HG03520 (cell line): ENCODE measurements at regions not wholly inside any gene's neighbourhood (a gene's known extent, or its start where the extent isn't known, plus 50 kb on each side); places are given as distances from the start of the nearest gene placed in this dataset.
"Not testable (repeated sequence)": the region's sequence is repeated elsewhere in the genome, so short reads cannot be mapped to it uniquely, and the experiment has no call there.

Experiments used
- ATAC-seq: cut with Tn5 transposase; IDR thresholded peaks from one replicate; pipeline ENCODE4 v1.9.1; 2021; ENCODE audit warnings: mild to moderate bottlenecking, moderate library complexity; ENCODE audit not compliant: unreplicated experiment

DNA sequence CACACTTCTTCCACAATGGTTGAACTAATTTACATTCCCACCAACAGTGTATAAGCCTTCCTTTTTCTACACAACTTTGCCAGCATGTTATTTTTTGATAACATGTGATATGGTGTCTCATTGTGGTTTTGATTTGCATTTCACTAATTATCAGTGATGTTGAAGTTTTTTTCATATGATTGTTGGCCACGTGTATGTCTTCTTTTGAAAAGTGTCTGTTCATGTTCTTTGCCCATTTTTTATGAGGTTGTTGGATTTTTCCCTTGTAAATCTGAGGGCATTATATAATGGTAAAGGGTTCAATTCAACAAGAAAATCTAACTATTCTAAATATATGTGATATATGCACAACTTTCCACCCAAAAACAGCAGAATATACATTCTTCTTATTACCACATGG lies 153.4 kb upstream of the POGK start:
- not testable (repeated sequence) for ATAC-seq

DNA sequence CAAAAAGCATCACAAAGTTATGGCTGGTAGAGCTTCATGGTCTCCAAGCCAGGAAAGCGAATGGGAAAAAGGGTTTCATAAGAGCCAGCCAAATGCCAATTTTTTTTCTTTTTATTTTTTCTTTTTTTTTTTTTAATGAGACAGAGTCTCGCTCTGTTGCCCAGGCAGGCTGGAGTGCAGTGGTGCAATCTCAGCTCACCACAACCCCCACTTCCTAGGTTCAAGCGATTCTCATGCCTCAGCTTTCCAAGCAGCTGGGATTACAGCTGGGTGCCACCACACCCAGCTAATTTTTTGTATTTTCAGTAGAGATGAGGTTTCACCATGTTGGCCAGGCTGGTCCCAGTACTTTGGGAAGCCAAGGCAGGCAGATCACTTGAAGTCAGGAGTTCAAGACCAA lies 148.7 kb upstream of the POGK start:
- ATAC-seq: not testable (repeated sequence)

DNA sequence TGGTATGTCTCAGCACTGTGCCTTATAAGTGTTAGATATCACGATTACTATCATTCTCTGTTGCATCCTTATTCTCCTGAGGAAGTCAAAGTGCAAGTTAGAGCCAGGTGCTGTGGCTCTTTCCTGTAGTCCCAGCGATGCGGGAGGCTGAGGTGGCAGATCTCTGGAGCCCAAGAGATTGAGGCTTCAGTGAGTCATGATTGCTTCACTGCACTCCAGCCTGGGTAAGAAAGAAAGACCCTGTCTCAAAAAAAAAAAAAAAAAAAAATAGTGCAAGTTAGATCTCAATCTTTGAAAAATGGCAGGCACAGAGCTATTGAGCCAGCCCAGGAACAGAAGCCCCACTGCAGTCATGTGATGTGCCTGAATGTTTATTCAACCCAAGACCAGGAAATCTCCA lies 147.8 kb upstream of the POGK start:
- no peak for ATAC-seq

DNA sequence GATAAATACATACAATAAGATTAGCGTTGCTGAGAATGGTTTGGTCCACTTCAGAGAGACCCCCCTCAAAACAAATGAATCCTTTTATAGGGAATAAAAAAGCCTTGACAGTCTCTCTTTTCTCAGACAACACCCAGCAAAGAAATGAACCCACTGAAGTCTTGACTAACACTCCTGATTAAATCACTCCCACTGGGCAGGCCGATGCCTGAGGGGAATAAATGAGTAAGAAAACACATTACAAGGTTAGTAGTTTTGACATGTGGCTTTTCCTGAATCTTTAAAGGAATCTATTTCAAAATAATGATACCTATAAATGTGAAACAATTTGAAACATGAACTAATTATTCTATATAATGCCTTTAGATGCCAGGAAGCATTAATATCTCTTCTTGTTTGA lies 146.9 kb upstream of the POGK start:
- ATAC-seq: no peak

DNA sequence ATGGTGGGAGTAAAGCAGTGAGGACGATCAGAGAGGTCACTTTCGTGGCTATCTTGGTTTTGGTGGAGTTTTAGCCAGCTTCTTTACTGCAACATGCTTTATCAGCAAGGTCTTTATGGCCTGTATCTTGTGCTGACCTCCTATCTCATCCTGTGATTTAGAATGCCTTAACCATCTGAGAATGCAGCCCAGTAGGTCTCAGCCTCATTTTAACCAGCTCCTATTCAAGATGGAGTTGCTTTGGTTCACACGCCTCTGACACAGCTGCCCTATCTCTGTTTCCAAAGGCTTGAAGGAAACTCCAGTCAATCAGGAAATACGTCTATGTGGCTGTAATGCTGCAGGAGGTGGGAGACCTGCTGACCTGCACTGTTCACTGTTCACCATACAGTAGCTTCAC lies 146.1 kb upstream of the POGK start:
- ATAC-seq: no peak

DNA sequence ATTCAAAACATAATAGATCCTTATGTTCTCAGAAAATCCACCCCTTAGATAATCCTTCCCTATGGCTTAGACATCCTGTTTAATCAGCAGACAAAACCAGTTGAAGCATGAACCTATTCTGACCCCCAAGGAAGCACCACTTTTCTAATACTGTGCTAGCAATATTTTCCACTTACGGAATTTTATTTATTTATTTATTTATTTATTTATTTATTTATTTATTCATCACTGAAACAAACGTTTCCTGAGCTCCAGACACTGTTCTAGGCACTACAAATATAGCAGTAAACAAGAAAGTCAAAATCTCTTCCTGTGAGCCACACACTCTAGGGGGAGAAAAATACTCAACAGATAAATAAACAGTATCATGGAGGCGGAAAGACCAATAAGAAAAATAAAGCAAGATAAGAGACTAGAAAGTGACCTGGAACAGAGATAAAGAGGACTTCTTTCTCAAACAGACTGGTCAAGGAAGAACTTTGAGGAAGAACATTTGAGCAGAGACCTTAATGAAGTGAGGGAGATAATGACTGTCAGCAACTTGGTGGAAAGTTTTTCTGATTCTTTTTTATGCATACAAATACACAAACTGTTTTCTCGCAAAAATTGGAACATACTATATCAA lies 145.5 kb upstream of the POGK start:
- ATAC-seq: no peak

DNA sequence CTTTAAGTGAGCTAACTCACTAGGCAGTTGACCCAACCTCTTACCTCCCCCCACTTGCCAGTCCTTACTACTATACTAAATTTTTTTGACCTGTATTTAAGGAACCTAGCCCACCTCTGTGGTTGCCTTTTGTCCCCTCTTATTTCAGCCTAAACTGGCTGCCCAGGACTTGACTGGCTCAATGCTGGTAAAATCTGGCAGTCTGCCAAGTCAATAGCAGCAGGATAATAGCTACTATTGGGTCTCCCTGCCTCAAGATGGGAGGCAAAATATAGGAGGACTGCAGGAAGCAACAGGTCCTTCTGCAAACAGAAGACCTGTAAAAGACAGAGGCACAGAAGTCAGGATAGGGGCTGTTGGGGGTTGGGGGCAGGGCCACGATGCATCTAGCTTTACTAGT lies 144.2 kb upstream of the POGK start:
- ATAC-seq: no peak

DNA sequence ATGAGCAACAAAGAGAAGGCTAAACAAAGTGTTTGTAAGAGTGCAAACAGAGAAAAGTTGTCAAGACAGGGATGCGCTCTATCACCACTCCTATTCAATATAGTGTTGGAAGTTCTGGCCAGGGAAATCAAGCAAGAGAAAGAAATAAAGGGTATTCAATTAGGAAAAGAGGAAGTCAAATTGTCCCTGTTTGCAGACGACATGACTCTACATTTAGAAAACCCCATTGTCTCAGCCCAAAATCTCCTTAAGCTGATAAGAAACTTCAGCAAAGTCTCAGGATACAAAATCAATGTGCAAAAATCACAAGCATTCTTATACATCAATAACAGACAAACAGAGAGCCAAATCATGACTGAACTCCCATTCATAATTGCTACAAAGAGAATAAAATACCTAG lies 143.4 kb upstream of the POGK start:
- ATAC-seq: not testable (repeated sequence)

DNA sequence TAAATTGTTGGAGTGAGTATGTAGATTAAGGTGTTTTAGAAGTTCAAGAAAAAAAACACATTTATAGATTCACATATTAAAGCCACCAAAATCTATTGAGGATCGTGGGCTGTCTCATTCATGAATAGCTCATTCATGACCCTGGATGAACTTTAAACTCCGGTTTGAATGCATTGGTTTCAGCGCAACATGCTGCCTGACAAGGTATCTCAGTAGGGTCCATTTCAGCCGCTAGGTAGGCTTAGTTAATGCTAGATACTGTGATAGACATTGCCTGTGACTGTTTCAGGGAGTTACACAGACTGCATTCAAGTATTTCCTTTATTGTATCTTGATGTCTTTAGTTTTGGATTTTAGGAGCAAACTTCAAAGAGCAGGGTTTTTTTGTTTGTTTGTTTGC lies 140.5 kb upstream of the POGK start:
- no peak for ATAC-seq

DNA sequence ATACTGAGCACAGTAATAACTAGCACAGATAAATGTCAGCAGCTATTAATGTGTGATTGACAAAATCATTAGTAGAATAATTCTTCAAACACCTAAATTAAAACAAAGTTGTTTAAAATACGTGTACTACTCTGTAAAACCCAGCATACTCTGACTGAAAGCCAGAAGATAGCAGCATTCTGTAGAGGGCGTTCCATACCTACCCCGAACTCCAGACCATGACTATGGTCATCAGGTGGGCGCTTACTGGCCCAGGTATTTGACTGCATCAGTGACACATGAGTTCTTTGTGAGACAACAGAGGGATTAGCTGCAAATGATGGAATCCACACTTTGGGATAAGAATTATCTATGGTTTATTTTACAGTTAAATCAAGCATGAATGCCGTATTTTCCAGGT lies 139.7 kb upstream of the POGK start:
- ATAC-seq: no peak

DNA sequence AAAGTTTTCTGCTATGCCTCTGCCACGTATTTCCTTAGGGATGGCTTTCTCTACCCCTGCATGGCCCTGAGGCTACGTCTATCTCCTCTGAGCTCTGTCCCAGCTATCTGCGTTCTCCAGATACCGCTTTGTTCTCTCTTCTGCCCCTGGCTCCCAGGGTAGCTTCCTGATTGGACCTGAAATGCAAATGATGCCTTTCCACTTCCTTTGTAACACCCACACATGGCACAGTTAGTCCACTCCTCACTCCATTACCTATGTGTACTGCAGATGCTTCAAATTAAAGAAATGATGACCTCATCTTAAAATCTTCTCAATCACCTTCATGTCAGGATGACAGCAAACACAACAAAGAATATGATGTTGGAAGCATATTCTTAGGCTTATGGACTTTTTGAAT lies 138.6 kb upstream of the POGK start:
- no peak for ATAC-seq

DNA sequence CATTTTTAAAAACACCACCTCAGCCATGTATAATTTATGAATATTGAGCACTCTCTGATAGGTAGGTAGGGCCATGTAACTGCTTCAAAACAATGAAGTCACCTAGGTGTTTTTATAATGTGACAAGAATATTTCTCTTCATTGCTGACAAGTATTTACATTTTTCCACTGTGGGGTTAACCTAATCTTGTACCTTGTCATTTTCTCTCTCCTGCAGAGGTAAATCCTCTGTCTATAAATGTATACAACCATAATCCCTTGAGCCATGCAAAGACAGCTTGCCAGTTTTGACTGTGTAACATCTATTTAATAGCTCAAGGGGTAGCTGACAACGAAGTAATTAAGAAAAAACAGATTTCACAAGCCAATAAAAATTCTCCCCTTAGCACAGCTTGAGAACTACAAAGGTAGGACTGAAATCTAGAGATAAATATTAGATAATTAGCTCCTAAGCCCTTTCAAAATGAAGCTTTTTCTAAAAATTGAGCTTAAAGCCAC lies 137.6 kb upstream of the POGK start:
- no peak for ATAC-seq

DNA sequence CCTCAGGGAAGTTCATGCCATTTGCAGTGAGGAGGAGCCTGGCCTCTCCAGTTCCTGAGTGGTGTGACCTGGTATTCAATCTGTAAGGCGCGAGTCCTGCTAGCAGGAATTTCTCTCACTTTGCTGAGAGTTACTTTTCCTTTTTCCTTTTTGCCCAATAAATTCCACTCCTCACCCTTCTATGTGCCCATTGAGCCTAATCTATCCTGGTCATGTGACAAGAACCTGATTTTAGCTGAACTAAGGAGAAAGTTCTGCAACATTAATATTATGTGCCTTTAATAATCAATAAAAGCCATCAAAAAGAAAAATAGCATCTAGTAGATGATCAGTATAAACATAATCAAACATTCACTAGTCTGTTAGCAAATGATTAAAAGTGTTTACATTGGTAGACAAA lies 136.1 kb upstream of the POGK start:
- ATAC-seq: no peak

DNA sequence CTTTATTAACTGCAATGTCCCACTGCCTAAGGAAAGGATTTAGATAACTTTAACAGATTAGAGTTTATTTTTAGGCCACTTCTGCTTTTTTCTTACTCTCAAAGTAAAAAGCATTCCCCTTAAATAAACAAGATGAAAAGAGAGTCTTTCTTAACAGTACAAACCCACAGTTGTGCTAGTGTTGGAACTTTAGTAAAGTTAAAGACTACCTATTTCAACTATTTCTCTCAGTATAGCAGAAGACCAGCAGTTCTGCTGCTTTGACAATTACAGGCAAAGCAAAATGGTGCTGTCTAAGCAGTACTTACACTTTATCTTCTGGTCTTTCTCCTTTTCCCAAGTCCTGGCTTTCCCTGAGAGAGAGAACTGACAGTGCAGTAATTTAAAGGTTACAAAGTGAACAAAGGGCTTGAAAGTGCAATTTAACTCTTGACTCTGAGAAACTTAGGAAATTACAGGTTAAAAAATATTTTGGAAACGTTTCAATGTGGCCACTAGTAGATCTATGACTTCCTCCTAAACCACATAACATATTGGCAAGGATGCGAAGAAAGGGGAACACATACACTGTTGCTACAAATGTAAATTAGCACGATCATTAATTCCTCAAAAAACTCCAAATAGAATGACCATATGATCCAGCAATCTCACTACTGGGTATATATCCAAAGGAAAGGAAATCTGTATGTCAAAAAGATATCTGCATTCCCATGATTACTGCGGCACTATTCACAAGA lies 135.4 kb upstream of the POGK start:
- ATAC-seq: no peak

DNA sequence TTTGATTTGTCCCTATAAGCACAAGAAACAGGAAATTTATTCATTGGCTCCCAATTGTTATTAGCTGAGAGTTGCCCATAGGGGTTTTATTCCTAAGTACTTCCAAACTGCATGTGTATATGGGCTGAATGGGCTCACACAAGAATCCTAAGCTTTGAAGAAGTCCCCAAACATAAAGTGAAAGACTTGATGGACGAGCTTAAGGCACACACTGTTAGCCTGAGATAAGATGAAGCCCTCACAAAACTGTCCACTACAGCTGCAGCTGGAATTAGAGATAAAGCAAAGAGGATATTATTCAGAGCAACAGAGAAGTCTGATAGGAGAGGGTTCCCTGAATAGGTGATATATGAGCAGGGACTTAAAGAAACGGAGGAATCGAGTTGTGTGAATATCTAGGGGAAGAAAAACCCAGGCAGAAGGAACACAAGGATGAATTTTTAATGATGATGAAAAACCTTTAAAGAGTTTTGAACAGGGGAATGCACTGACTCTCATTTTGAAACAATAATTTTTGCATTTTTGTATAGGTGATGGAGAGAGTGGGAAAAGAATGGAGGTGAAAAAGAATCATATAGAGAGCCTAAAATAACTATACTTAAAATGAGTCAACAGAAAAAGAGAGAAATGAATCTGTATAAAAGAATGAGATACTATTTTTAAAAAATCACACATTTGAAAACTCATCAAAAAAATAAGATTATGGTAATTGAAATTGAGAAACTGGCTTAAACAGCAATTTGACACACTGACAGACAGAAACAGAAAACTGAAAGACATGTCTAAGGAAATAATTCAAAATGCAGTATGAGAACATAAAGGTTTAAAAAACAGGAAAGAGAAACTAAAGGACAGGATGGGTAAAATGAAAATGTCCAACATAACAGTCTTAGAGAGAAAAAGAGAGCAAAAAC lies 133.6 kb upstream of the POGK start:
- no peak for ATAC-seq

DNA sequence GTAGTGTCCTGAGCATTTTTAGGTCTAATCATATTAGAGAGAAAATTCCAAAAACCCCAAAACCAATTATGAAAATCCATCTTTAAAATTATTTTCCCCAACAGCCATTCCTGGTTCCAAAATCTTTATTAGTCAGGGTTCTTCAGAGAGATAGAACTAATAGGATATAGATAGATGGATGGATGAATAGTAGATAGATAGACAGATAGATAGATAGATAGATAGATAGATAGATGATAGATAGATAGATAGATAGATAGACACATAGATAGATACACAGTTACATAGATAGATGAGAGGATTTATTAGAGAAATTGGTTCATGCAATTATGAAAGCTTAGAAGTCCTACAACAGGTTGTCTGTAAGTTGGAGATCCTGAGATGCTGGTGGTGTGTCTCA lies 122.7 kb upstream of the POGK start:
- no peak for ATAC-seq

DNA sequence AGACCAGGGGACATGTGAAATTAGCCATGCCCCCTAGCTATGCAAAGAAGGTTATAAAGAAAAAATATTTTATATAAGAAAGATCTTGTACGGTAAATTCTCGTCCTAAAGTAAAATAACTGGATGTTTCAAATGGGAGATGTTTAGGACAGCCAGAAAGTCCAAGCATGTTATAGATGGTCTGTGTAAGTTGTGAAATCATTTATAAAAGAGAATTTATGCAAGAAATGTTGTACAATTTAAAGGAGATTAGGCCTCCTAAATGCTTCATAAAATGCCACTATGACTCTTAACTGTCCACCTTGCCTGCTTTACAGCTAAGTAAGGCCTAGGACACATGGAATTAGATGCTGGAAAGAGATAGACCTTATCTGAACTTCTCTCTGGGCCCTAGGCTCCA lies 118.1 kb upstream of the POGK start:
- no peak for ATAC-seq

DNA sequence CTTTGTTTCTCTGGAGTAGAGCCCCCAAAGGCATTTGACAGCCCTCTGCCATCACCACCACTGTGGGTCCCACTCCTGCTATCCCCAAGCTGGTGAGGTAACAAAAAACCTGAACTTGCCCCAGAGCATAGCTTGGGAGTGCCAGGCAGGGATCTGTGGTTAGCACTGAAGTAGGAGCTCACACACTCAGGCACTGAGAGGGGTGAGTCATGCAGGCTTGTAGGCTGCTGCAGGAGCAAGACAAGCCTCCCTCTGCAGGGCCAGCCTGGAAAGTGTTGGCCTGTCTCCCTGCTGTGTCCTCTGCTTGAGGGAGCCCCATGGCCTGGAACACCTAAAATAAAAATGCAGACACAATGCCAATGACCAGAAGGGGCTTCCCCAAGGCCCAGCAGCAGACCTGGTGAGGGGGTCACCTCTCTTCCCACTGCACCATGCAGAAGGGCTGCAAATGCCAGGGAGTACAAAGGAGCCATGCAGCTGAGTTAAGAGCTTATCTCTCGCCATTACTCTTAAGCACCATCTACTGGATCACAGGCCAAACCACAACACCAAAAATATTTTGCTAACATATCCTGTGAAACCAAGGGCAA lies 108.9 kb upstream of the POGK start:
- no peak for ATAC-seq

DNA sequence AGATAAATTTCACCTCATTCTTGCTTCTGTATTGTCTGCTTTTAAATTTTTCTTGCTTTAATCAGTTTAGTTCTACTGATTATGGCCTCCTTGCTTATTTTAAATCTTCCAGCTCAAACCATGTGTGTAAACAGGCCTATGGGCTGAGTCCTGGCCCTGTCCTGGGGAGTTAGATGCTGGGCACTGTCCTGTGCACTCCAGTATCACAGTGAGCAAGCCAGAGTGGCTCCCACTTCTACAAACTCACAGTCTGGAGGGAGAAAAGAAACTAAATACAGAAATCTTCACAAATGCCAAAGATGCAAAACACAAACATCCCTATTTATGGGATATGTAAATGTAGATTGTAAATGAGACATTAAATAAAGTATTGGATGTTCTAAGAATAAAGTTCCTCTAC lies 101.1 kb upstream of the POGK start:
- ATAC-seq: no peak

DNA sequence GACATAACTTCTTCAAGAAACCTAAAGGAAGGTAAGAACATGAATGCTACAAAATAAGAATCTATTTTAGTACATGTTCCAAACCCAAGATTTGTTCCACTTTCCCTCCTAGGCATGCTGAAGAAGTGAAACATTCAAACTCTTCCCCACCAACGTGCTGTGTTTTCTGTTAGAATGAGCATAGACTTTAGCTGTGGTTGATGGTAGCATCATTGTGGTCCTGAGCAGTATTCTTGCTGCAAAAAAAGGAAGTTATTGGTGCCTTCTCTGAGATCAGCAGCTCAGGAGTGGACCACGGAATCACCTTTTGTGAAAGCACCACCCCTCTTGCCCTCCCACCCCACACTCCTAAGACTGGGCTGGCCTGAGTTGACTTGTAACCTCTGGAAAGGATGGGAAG lies 100.4 kb upstream of the POGK start:
- ATAC-seq: no peak

DNA sequence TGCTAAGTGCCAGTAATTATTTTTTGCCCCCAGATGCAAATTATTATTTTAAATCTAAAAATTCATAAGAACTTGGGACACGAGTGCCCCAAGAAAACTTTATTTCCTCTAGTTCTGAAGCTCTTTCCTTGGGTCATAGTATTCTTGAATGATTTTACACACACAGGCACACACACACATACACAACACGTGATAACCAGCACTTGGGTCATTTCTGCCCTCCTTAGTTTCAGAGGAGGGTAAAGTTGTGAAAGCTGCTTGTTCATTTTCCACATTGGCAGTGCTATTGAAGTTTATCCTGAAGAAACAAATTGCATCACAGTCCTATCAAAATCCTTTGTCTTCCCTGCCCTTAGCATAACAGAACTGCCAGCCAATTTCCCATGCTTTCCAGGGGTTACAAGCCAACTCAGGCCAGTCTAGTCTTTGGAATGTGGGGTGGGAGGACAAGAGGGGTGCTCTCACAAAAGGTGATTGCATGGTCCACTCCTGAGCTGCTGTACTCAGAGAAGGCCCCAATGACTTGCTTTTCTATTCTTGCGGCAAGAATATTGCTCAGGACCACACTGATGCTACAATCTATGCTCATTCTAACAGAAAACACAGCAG lies 98.5 kb upstream of the POGK start:
- ATAC-seq: no peak
